ENCODE measurements at regions not wholly inside any gene's neighbourhood (a gene's known extent, or its start where the extent isn't known, plus 50 kb on each side); places are given as distances from the start of the nearest gene placed in this dataset.
"Not testable (repeated sequence)": the region's sequence is repeated elsewhere in the genome, so short reads cannot be mapped to it uniquely, and the experiment has no call there.

GRCh38 chr5:163894645-163895044, 389.2 kb downstream of the MAT2B start:
- H3K4me3 ChIP-seq (ENCODE audit: control insufficient read depth, low read depth, low read length): no peak overlapping the region
- peak; percentile 82 for DNase-seq (ENCODE audit: low read depth)
- no peak for TF ChIP-seq CTCF (conservative IDR thresholded peaks at IDR 0.05; ENCODE audit: control insufficient read depth, insufficient read depth, low read depth, low read length)

- no peak for TF ChIP-seq CTCF (conservative IDR thresholded peaks at IDR 0.05; ENCODE audit: control insufficient read depth, insufficient read depth, low read depth, low read length)
- DNase-seq (ENCODE audit: low read depth): no peak
- H3K4me3 ChIP-seq (ENCODE audit: control insufficient read depth, low read depth, low read length): no peak overlapping the region
Observed at GRCh38 chr5:163898873-163899272, 393.5 kb downstream of the MAT2B start.

- not testable (repeated sequence) for DNase-seq (ENCODE audit: low read depth); H3K4me3 ChIP-seq (ENCODE audit: control insufficient read depth, low read depth, low read length)
Observed at GRCh38 chr5:163907783-163908182, 402.4 kb downstream of the MAT2B start.

- TF ChIP-seq CTCF (conservative IDR thresholded peaks at IDR 0.05; ENCODE audit: control insufficient read depth, insufficient read depth, low read depth, low read length): no peak
- no peak overlapping the region for H3K4me3 ChIP-seq (ENCODE audit: control insufficient read depth, low read depth, low read length)
- DNase-seq (ENCODE audit: low read depth): no peak
Observed at GRCh38 chr5:163908253-163908652, 402.8 kb downstream of the MAT2B start.

- TF ChIP-seq CTCF (conservative IDR thresholded peaks at IDR 0.05; ENCODE audit: control insufficient read depth, insufficient read depth, low read depth, low read length): no peak
- DNase-seq (ENCODE audit: low read depth): no peak
- H3K4me3 ChIP-seq (ENCODE audit: control insufficient read depth, low read depth, low read length): no peak overlapping the region
Observed at GRCh38 chr5:163910226-163910625, 404.8 kb downstream of the MAT2B start.

GRCh38 chr5:163912046-163912445, 406.6 kb downstream of the MAT2B start:
- TF ChIP-seq CTCF (conservative IDR thresholded peaks at IDR 0.05; ENCODE audit: control insufficient read depth, insufficient read depth, low read depth, low read length): no peak
- H3K4me3 ChIP-seq (ENCODE audit: control insufficient read depth, low read depth, low read length): no peak overlapping the region
- no peak for DNase-seq (ENCODE audit: low read depth)

- DNase-seq (ENCODE audit: low read depth): peak; percentile 25
- no peak overlapping the region for H3K4me3 ChIP-seq (ENCODE audit: control insufficient read depth, low read depth, low read length)
- peak; percentile 8 for TF ChIP-seq CTCF (conservative IDR thresholded peaks at IDR 0.05; ENCODE audit: control insufficient read depth, insufficient read depth, low read depth, low read length)
Observed at GRCh38 chr5:163913548-163913947, 408.1 kb downstream of the MAT2B start.
